GM12873 (cell line): ENCODE measurements at regions not wholly inside any gene's neighbourhood (a gene's known extent, or its start where the extent isn't known, plus 50 kb on each side); places are given as distances from the start of the nearest gene placed in this dataset.

Source experiments
- CTCF ChIP-seq: IDR thresholded peaks from 2 replicates; pipeline ENCODE4 v1.5.1; 2012; ENCODE audit warnings: low read depth, mild to moderate bottlenecking, moderate library complexity, low read length, control low read depth; ENCODE audit not compliant: insufficient read depth; ENCODE audit errors: missing control alignments

DNA sequence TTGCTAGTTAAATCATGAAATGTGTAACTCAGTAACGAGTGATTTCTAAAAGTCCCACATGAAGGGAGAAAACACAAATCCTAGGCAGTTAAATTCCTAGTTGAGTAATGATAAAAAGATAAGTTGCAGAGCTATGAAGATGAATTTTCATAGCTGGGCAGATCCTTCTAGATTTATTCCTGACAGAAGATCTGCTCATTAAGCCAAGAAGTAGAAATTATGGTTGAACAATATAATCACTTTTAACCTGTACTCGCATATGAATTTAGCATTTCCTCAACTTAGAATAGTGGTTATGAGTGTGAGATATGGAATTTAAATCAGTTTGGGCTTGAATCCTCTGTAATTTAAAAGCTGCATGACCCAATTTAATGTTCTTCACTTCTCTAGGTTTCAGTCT is 359.2 kb upstream of the HSF2 start:
- TF ChIP-seq CTCF, result no peak

DNA sequence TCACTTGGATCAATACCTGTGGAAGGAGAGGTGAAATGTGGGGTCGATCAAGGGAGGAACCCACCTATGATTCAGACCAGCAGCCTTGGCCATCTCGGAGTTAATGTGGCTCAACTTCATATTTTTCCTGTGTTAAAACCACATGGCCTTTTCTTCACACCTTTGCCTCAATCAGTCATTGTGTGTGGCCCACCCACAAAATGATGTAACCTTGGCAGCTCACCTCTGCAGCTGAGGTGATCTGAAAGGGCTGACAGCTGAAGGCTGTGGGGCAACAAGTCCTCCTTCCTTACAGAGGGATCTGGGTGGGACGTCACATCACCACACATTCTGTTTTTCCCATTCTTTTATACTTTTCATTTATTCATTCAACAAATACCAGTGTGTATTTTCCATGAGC is 357.1 kb upstream of the HSF2 start:
- no peak for TF ChIP-seq CTCF

DNA sequence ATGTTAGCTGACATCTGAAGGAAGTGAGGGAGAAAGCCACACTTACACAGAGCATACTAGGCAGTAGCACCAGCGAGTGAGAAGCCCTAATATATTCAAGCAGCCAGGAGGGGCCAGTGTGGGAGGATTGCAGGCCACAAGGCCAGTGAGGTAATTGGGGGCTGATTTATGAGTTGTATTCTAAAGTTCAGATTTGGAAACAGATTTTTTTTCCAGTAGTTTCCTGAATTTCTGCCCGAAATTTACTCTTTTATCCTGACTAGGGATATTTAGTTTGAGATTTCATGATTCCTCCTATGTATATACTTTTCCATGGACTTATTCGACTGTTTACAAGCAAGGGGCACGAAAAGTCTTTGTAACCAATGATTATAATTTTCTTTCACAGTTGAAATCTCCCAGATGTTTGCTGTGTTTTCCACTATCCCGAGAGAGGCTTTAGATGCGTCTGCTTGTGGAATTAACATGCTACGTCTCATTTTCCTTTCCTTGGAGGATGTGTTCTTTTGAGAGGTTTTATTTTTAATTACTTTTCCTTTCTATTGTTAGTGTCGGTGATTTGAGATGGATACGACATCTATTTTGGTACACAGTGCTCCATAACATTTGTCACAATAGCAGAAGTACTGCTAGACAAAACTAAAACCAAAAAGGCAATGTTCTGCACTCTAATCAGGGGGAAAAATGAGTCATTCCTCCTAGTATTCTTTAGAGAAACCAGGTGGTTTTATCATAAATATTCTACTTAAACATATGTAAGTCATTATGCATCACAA is 356.3 kb upstream of the HSF2 start:
- no peak for TF ChIP-seq CTCF

- no peak for TF ChIP-seq CTCF
Observed at GRCh38 chr6:122048570-122048969, 350.9 kb upstream of the HSF2 start.

GRCh38 chr6:122049341-122049740 is 350.1 kb upstream of the HSF2 start:
- no peak for TF ChIP-seq CTCF

DNA sequence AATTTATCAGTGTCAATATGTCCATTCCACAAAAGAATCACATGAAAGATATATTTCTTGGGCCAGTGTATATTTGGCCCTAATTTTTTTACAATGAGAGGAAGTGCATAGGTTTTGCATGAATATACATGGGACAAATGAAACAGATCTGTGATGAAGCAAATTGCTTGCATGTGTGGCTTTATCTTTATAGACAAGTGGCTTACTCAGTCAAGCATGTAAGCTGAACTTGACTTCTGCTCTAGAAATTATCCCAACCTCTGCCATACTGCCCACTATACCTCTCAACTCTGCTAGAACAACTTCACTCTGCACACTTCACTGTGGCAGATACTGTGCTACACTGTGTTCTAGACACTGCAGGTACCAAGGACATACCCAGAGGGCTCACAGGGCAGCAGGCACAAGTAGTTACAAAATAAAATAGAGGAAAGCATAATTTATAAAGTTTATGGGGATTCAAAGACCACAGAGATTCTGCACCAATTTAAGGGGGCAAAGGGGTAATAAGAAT is 349.2 kb upstream of the HSF2 start:
- no peak for TF ChIP-seq CTCF

DNA sequence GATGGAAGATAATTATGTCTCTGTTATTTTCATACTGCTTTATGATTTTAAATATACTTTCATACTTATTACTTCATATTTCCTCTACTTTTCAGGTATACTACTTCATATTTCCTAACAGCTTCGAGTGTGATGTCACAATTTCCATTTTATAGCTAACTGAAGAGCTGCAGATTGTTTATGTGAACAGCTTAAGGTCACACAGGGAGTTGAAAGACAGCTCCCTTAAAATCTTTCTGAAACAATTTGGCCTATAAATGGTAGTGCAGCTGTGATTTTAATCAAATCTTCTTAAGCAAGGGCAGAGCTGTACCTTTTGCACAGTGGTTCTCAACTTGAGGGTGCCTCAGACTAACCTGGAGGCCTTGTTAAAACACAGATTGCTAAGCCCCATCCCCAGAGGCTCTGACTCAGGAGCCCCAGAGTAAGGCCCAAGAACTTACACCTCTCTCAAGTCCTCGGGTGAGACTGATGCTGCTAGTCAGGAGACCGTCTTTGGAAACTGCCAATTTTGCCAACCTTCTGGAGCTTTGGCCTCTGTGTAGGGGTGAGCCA is 347.0 kb upstream of the HSF2 start:
- TF ChIP-seq CTCF, result no peak
